ENCODE measurements at regions not wholly inside any gene's neighbourhood (a gene's known extent, or its start where the extent isn't known, plus 50 kb on each side); places are given as distances from the start of the nearest gene placed in this dataset.

DNA sequence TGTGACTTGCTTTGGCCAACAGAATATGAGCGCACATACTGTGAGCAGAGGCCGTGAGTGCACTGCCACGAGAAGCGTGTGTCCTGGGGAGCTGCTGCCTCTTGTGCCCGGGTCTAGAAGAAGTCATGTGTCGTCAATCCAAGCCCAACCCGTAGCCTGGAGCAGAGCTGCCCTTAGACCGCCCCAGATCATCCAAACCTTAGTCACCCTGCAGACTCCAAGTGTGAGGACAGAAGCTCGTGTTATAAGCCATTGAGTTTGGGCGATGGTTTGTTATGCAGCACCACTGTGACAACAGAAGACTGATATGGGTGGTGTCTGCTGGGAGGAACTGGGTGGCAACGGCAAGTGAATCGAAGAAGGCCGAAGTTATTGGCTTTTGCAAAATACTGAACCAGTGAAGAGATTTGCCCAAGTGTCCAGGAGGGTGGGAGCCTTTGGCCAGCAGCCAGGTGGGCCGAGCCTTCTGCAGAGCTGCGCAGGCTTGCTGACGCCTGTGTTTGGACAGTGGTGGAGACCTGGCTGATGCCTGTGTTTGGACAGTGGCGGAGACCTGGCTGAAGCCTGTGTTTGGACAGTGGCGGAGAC lies 101.3 kb upstream of the SULF2 start (continued):
- TF ChIP-seq, protein P1, sequence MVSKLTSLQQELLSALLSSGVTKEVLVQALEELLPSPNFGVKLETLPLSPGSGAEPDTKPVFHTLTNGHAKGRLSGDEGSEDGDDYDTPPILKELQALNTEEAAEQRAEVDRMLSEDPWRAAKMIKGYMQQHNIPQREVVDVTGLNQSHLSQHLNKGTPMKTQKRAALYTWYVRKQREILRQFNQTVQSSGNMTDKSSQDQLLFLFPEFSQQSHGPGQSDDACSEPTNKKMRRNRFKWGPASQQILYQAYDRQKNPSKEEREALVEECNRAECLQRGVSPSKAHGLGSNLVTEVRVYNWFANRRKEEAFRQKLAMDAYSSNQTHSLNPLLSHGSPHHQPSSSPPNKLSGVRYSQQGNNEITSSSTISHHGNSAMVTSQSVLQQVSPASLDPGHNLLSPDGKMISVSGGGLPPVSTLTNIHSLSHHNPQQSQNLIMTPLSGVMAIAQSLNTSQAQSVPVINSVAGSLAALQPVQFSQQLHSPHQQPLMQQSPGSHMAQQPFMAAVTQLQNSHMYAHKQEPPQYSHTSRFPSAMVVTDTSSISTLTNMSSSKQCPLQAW (CRISPR knock-in tag; IDR thresholded peaks at IDR 0.05): 0 out of 2 replicates have a peak, but pooled peaks have one; percentile 25
- TF ChIP-seq, protein P2, sequence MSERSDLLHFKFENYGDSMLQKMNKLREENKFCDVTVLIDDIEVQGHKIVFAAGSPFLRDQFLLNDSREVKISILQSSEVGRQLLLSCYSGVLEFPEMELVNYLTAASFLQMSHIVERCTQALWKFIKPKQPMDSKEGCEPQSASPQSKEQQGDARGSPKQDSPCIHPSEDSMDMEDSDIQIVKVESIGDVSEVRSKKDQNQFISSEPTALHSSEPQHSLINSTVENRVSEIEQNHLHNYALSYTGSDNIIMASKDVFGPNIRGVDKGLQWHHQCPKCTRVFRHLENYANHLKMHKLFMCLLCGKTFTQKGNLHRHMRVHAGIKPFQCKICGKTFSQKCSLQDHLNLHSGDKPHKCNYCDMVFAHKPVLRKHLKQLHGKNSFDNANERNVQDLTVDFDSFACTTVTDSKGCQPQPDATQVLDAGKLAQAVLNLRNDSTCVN (CRISPR knock-in tag; IDR thresholded peaks at IDR 0.05; ENCODE audit: borderline replicate concordance): peak; percentile 32; the same call in 1 of the 2 replicates
- TF ChIP-seq, protein P3, sequence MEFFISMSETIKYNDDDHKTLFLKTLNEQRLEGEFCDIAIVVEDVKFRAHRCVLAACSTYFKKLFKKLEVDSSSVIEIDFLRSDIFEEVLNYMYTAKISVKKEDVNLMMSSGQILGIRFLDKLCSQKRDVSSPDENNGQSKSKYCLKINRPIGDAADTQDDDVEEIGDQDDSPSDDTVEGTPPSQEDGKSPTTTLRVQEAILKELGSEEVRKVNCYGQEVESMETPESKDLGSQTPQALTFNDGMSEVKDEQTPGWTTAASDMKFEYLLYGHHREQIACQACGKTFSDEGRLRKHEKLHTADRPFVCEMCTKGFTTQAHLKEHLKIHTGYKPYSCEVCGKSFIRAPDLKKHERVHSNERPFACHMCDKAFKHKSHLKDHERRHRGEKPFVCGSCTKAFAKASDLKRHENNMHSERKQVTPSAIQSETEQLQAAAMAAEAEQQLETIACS (CRISPR knock-in tag; IDR thresholded peaks at IDR 0.05): no peak

- WGBS (ENCODE audit: low lambda C conversion rate): 64% methylated on average over 8 of the region's 8 CpGs
- peak overlapping the region in 1 of 3 experiments; percentile 14; a peak in 1 of 6 replicates for H3K4me3 ChIP-seq (replicated peaks in 1 of 3; ENCODE audit: insufficient read depth in 1 of 3, low read depth in 2 of 3, low read length in 3 of 3)
- POLR2A ChIA-PET: no interaction called here
- no peak for DNase-seq (ENCODE audit: low spot score)
- H2AFZ ChIP-seq (ENCODE audit: low read length): no peak overlapping the region
- H3K27me3 ChIP-seq (ENCODE audit: control insufficient read depth in 1 of 2, insufficient read depth in 2 of 2, low read length in 2 of 2): peaks cover 2 to 35% of the 10 kb centered on the region in 2 experiments; a peak in 4 of 5 replicates
- no peaks in the 10 kb centered on the region for H4K20me1 ChIP-seq (ENCODE audit: insufficient read depth, low read length)
- no peak for ATAC-seq
- H3K36me3 ChIP-seq (replicated peaks in 1 of 2; ENCODE audit: control insufficient read depth in 1 of 2, insufficient read depth in 2 of 2, low read length in 2 of 2): no peaks in the 10 kb centered on the region
- no peaks in the 10 kb centered on the region for H3K79me2 ChIP-seq (ENCODE audit: insufficient read depth, low read length)
- H3K4me1 ChIP-seq (ENCODE audit: insufficient read depth, low read length): peaks cover 20% of the 10 kb centered on the region
- H3K9ac ChIP-seq (ENCODE audit: insufficient read depth, low read depth, low read length): no peak overlapping the region
- no peak for FAIRE-seq
- CTCF ChIA-PET (ENCODE audit: low intra/inter-chr PET ratio, low total read pairs): no interaction called here
- peak overlapping the region; percentile 51 for H3K4me2 ChIP-seq (ENCODE audit: low read depth, low read length)
- H3K9me3 ChIP-seq (ENCODE audit: low read length): no peaks in the 10 kb centered on the region
- intact Hi-C loops (cut with micrococcal nuclease; ENCODE audit: unreplicated experiment): no loop called here
- in situ Hi-C loops (cut with HindIII; ENCODE audit: extremely low pct_ligation_motif_present, low pct_unique_long_range_greater_than_20kb): no loop called here
- no peak overlapping the region for H3K27ac ChIP-seq (ENCODE audit: extremely low read length, insufficient read depth, low read length)
- no TSS peak for BruUV-seq (replicated peaks)
- peak; percentile 97 for TF ChIP-seq THAP9 (CRISPR knock-in tag; IDR thresholded peaks at IDR 0.05; ENCODE audit: borderline replicate concordance)
- no peak for TF ChIP-seq KDM6A (CRISPR knock-in tag; IDR thresholded peaks at IDR 0.05; ENCODE audit: low read depth)
- no peak for TF ChIP-seq ZSCAN29 (CRISPR knock-in tag; conservative IDR thresholded peaks at IDR 0.05)
- TF ChIP-seq RAD51 (IDR thresholded peaks at IDR 0.05; ENCODE audit: borderline replicate concordance): peak; percentile 69; the same call in 1 of the 2 replicates
- TF ChIP-seq TIGD3 (CRISPR knock-in tag; IDR thresholded peaks at IDR 0.05; ENCODE audit: borderline replicate concordance): no peak
- TF ChIP-seq ZNF839 (CRISPR knock-in tag; IDR thresholded peaks at IDR 0.05; ENCODE audit: borderline replicate concordance): 0 out of 2 replicates have a peak, but pooled peaks have one; percentile 3
- no peak for TF ChIP-seq STAT5B (CRISPR knock-in tag; IDR thresholded peaks at IDR 0.05)
Measured at GRCh38 chr20:47885909-47886453, 100.7 kb upstream of the SULF2 start.
